Mesendoderm (in vitro differentiated cells): ENCODE measurements at regions not wholly inside any gene's neighbourhood (a gene's known extent, or its start where the extent isn't known, plus 50 kb on each side); places are given as distances from the start of the nearest gene placed in this dataset.
A peak's percentile ranks its signal among the peaks of the same experiment; 100 is the strongest.

Experiments
- DNase-seq: peaks from one replicate; pipeline ENCODE4 v3.0.0; 2013
- H2AK5ac ChIP-seq: 2 replicates; pipeline ENCODE4 v1.6.1; 2013; ENCODE audit warnings: low read length, inconsistent platforms
- H2BK120ac ChIP-seq: 2 replicates; pipeline ENCODE4 v1.6.1; 2013; ENCODE audit warnings: low read depth, mild to moderate bottlenecking, low read length, moderate library complexity, mixed read lengths
- H2BK15ac ChIP-seq: replicated peaks from 2 replicates; pipeline ENCODE4 v1.6.1; 2013; ENCODE audit warnings: low read depth, mild to moderate bottlenecking, moderate library complexity
- H2BK5ac ChIP-seq: 2 replicates; pipeline ENCODE4 v1.6.1; 2013; ENCODE audit warnings: low read length, inconsistent platforms
- H3K18ac ChIP-seq: 2 replicates; pipeline ENCODE4 v1.6.1; 2013; ENCODE audit warnings: mild to moderate bottlenecking, low read length, mixed read lengths
- H3K23ac ChIP-seq: one replicate; pipeline ENCODE4 v1.6.1; 2013; ENCODE audit warnings: low read length
- H3K27ac ChIP-seq: 2 replicates; pipeline ENCODE4 v1.5.1; 2013; ENCODE audit warnings: low read depth, mild to moderate bottlenecking, inconsistent platforms, low read length, moderate library complexity
- H3K27me3 ChIP-seq: 2 replicates; pipeline ENCODE4 v1.6.1; 2013; ENCODE audit warnings: low read length, control low read depth, mild to moderate bottlenecking, inconsistent platforms; ENCODE audit not compliant: insufficient read depth, poor library complexity
- H3K36me3 ChIP-seq: 2 replicates; pipeline ENCODE4 v1.6.1; 2013; ENCODE audit warnings: low read length, inconsistent platforms; ENCODE audit not compliant: control insufficient read depth, insufficient read depth
- H3K4ac ChIP-seq: one replicate; pipeline ENCODE4 v1.6.1; 2013; ENCODE audit warnings: low read depth, mild to moderate bottlenecking, low read length, moderate library complexity
- H3K4me1 ChIP-seq: 2 replicates; pipeline ENCODE4 v1.6.1; 2013; ENCODE audit warnings: low read depth, low read length, inconsistent platforms; ENCODE audit not compliant: control insufficient read depth
- H3K4me2 ChIP-seq: 2 replicates; pipeline ENCODE4 v1.6.1; 2013; ENCODE audit warnings: low read length
- H3K4me3 ChIP-seq: 2 replicates; pipeline ENCODE4 v1.5.1; 2013; ENCODE audit warnings: mild to moderate bottlenecking, low read length
- H3K56ac ChIP-seq: one replicate; pipeline ENCODE4 v1.6.1; 2013; ENCODE audit warnings: low read length
- H3K79me1 ChIP-seq: 2 replicates; pipeline ENCODE4 v1.6.1; 2013; ENCODE audit warnings: low read length, inconsistent platforms
- H3K79me2 ChIP-seq: 2 replicates; pipeline ENCODE4 v1.6.1; 2013; ENCODE audit warnings: mild to moderate bottlenecking, low read length; ENCODE audit not compliant: control insufficient read depth, insufficient read depth
- H3K9ac ChIP-seq: 2 replicates; pipeline ENCODE4 v1.6.1; 2013; ENCODE audit warnings: low read length, inconsistent platforms
- H4K5ac ChIP-seq: one replicate; pipeline ENCODE4 v1.6.1; 2013; ENCODE audit warnings: low read length
- H4K8ac ChIP-seq: one replicate; pipeline ENCODE4 v1.6.1; 2013; ENCODE audit warnings: low read depth, mild to moderate bottlenecking, control low read depth, low read length, moderate library complexity
- WGBS: extraction: QIAGEN DNeasy Blood & Tissue Kit; methylation state at CpG from one replicate; pipeline ENCODE4 v1.1.7; 2013; ENCODE audit warnings: low lambda C conversion rate, missing lambda C conversion rate; ENCODE audit not compliant: insufficient coverage; ENCODE audit errors: extremely low coverage; 5-methylcytosine and 5-hydroxymethylcytosine counted together

DNA sequence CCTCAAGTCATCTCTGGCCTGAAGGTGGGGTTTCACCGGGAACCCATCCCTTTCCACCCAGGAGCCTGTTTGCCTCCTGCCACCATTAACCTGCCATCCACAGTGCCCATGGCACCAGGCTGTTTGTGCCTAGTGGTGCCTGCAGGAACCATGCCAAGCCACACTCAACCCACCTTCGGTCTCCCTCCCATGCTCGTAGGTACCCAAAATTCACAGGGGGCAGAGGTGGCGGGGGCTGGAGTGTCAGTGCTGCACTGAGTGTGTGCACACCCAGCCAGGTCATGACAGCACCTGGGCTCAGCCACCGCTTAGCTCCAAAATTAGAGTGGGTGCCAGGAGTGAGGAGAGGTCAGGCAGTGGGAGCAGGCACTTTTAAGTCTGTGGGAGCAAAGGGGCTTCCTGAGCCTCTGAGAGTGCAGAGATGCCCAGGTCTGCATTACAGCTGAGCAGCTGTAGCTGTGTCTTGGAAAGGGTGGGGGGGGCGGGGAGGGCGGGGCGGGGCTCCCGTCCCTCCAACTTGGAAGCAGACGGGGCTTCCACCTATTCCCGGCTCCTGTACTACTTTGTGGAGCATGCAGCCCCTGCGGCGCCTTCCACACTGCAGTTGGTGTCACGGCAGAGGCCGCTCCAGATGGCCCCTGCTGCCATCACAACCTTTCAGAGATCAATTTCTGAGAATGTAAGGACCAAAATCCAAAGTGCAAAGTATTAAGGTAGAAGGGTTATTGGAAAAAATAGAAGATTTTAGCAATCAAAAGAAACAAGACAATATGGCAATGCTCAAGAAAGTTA is 2396.8 kb upstream of the C9orf72 start:
- no peak overlapping the region for H3K9ac ChIP-seq
- no peak overlapping the region for H2BK120ac ChIP-seq
- no peak for DNase-seq
- H3K79me1 ChIP-seq, result no peaks in the 10 kb centered on the region
- H3K79me2 ChIP-seq, result no peaks in the 10 kb centered on the region
- no peaks in the 10 kb centered on the region for H3K36me3 ChIP-seq
- no peak overlapping the region for H2BK15ac ChIP-seq
- no peak overlapping the region for H4K5ac ChIP-seq
- H3K27me3 ChIP-seq, result no peaks in the 10 kb centered on the region
- no peak overlapping the region for H3K4ac ChIP-seq
- H2AK5ac ChIP-seq, result no peak overlapping the region
- H3K56ac ChIP-seq, result no peak overlapping the region
- H2BK5ac ChIP-seq, result no peak overlapping the region
- H3K27ac ChIP-seq, result no peak overlapping the region
- no peak overlapping the region for H4K8ac ChIP-seq
- H3K4me3 ChIP-seq, result no peak overlapping the region
- no peak overlapping the region for H3K4me2 ChIP-seq
- no CpG with 5 or more reads among the region's 15 CpGs for WGBS
- no peak overlapping the region for H3K23ac ChIP-seq
- no peak overlapping the region for H3K18ac ChIP-seq
- H3K4me1 ChIP-seq, result no peaks in the 10 kb centered on the region

DNA sequence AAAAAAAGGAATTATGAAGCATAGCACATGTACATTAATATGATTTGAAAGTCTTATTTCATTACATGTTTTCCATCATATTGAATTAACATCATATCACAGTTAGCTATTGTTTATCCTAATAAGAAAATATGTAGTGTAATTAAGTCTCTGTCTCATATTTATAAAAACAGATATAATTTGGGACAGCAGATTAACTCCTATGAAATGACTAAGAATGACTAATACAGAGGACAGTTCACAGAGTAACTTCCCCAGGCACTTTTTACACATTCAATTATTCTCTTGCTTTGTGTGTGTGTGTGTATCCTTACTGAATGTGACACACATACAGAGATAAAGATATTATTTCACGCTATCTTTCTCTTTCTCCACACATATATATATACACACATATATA is 2400.9 kb upstream of the C9orf72 start:
- 100% methylated on average over 1 of the region's 1 CpG for WGBS
- no peak overlapping the region for H3K23ac ChIP-seq
- H2BK5ac ChIP-seq, result no peak overlapping the region
- no peak overlapping the region for H3K4me2 ChIP-seq
- H3K27me3 ChIP-seq, result no peaks in the 10 kb centered on the region
- no peaks in the 10 kb centered on the region for H3K79me2 ChIP-seq
- no peak overlapping the region for H3K4ac ChIP-seq
- no peak overlapping the region for H2BK15ac ChIP-seq
- no peak overlapping the region for H3K4me3 ChIP-seq
- no peaks in the 10 kb centered on the region for H3K79me1 ChIP-seq
- no peak overlapping the region for H3K56ac ChIP-seq
- no peak overlapping the region for H2BK120ac ChIP-seq
- H3K36me3 ChIP-seq, result no peaks in the 10 kb centered on the region
- H3K4me1 ChIP-seq, result no peaks in the 10 kb centered on the region
- H3K18ac ChIP-seq, result no peak overlapping the region
- no peak overlapping the region for H2AK5ac ChIP-seq
- H3K9ac ChIP-seq, result no peak overlapping the region
- H4K8ac ChIP-seq, result no peak overlapping the region
- H3K27ac ChIP-seq, result no peak overlapping the region
- DNase-seq, result no peak
- H4K5ac ChIP-seq, result no peak overlapping the region

DNA sequence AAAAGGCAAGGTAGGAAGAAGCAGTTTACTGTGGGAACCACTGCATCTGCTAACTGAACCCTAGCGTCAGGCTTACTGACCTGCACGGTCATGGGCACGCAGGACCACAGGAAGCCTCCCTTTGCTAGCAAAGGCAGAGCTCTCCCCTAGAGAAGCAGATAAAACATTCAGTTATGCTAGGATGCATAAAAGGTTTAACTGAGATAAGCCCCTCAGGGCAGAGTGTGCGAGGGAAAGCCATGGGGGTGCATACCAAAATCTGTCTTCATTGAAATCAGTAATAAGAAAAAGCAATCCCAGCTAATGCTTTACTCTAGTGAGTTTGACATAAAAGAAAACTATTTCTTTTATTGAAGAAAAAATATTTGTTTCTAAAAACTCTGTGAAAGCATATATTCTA is 2403.7 kb upstream of the C9orf72 start:
- Histone ChIP-seq H3K18ac (no peak overlapping the region), H4K8ac (no peak overlapping the region), H3K4me1 (no peaks in the 10 kb centered on the region), H3K4ac (no peak overlapping the region), H4K5ac (no peak overlapping the region), H2BK5ac (no peak overlapping the region), H3K36me3 (no peaks in the 10 kb centered on the region), H2BK120ac (no peak overlapping the region), H3K79me2 (no peaks in the 10 kb centered on the region), H2AK5ac (no peak overlapping the region), H2BK15ac (no peak overlapping the region), H3K27ac (no peak overlapping the region), H3K4me3 (no peak overlapping the region), H3K23ac (no peak overlapping the region), H3K56ac (no peak overlapping the region), H3K79me1 (no peaks in the 10 kb centered on the region), H3K4me2 (no peak overlapping the region), H3K27me3 (no peaks in the 10 kb centered on the region), H3K9ac (no peak overlapping the region)
- peak; percentile 73 for DNase-seq
- WGBS, result no CpG with 5 or more reads among the region's 4 CpGs

DNA sequence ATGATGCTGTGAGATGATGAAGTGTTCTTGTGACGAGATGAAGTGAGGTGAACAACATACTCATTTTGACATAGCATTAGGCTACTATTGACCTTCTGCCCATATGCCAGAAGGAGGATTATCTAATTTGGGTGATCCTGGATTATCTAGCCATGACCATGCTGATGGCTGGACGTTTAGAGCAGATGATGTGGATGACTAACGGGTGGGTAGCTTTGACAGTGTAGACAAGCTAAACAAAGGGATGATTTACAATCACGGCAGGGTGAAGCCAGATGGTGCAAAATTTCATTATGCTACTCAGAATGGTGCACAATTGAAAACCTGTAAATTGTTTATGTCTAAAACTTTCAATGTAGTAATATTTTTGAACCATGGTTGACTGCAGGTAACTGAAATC is 2403.4 kb upstream of the ACO1 start:
- Histone ChIP-seq H3K36me3 (no peaks in the 10 kb centered on the region), H2BK120ac (no peak overlapping the region), H4K5ac (no peak overlapping the region), H3K56ac (no peak overlapping the region), H2BK5ac (no peak overlapping the region), H3K4me2 (no peak overlapping the region), H3K27ac (no peak overlapping the region), H3K18ac (no peak overlapping the region), H3K4ac (no peak overlapping the region), H2BK15ac (no peak overlapping the region), H3K4me1 (no peaks in the 10 kb centered on the region), H2AK5ac (no peak overlapping the region), H3K23ac (no peak overlapping the region), H3K9ac (no peak overlapping the region), H4K8ac (no peak overlapping the region), H3K79me2 (no peaks in the 10 kb centered on the region), H3K79me1 (no peaks in the 10 kb centered on the region), H3K27me3 (no peaks in the 10 kb centered on the region), H3K4me3 (no peak overlapping the region)
- WGBS, result no CpG with 5 or more reads among the region's 4 CpGs
- DNase-seq, result no peak

DNA sequence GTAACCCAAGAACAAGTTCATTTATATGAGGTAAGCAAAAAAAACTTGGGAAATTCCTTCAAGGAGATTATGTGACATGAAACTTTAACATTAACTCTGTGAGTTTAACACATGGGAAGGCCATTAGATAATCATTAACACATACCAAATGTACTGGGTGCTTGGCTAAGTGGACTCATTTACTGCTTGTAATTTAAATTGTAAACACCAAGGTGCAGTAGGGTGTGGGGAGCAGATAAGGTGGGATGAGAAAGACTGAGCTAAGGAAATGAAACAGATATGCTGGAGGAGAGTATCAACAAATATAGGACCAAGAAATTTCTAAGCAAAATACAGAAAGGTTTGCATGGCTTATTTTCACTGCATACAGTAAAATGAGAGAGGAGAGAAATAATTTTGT is 2384.8 kb upstream of the ACO1 start:
- H3K36me3 ChIP-seq, result no peaks in the 10 kb centered on the region
- H3K27ac ChIP-seq, result no peak overlapping the region
- H3K56ac ChIP-seq, result no peak overlapping the region
- no peak overlapping the region for H3K4ac ChIP-seq
- H3K23ac ChIP-seq, result no peak overlapping the region
- DNase-seq, result peak; percentile 12
- no peaks in the 10 kb centered on the region for H3K79me2 ChIP-seq
- H3K79me1 ChIP-seq, result no peaks in the 10 kb centered on the region
- no peak overlapping the region for H3K4me3 ChIP-seq
- H3K18ac ChIP-seq, result no peak overlapping the region
- no peaks in the 10 kb centered on the region for H3K27me3 ChIP-seq
- no peak overlapping the region for H3K4me2 ChIP-seq
- no peak overlapping the region for H2AK5ac ChIP-seq
- no peak overlapping the region for H2BK5ac ChIP-seq
- H4K8ac ChIP-seq, result no peak overlapping the region
- no peaks in the 10 kb centered on the region for H3K4me1 ChIP-seq
- no peak overlapping the region for H2BK120ac ChIP-seq
- no peak overlapping the region for H4K5ac ChIP-seq
- no peak overlapping the region for H2BK15ac ChIP-seq
- H3K9ac ChIP-seq, result no peak overlapping the region

DNA sequence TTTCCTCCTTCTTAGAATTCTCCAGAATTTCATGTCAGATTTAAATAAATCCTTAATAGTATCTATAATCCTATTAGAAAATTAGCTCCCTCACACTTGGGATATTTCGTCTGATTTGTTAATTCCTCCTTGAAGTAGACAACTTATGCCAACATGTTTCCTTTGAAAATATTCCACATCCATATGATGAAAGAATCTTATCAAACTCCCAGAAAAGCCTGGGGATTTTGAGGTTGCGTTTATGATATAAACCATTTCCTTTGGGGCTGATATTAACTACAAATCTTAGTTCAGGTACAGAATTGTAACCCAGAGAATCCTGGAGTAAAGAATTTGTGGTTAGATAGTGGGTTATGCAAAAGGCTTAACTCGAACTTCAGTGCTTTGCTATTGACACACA is 2373.8 kb upstream of the ACO1 start:
- H3K36me3 ChIP-seq, result no peaks in the 10 kb centered on the region
- no peak overlapping the region for H2BK15ac ChIP-seq
- no peak overlapping the region for H3K4ac ChIP-seq
- H3K4me2 ChIP-seq, result no peak overlapping the region
- H3K9ac ChIP-seq, result no peak overlapping the region
- H4K8ac ChIP-seq, result no peak overlapping the region
- H3K18ac ChIP-seq, result no peak overlapping the region
- no peak overlapping the region for H3K4me3 ChIP-seq
- DNase-seq, result no peak
- H3K79me2 ChIP-seq, result no peaks in the 10 kb centered on the region
- no peak overlapping the region for H3K23ac ChIP-seq
- H2AK5ac ChIP-seq, result no peak overlapping the region
- no peak overlapping the region for H4K5ac ChIP-seq
- no peak overlapping the region for H2BK120ac ChIP-seq
- H3K56ac ChIP-seq, result no peak overlapping the region
- H3K27me3 ChIP-seq, result no peaks in the 10 kb centered on the region
- no peaks in the 10 kb centered on the region for H3K4me1 ChIP-seq
- no peaks in the 10 kb centered on the region for H3K79me1 ChIP-seq
- H2BK5ac ChIP-seq, result no peak overlapping the region
- no peak overlapping the region for H3K27ac ChIP-seq
- no CpG with 5 or more reads among the region's 3 CpGs for WGBS
